Activated CD4-positive, alpha-beta memory T cell treated with anti-CD3 and anti-CD28 coated beads for 36 hours (primary cell): ENCODE measurements at regions not wholly inside any gene's neighbourhood (a gene's known extent, or its start where the extent isn't known, plus 50 kb on each side); places are given as distances from the start of the nearest gene placed in this dataset.
"Not testable (repeated sequence)": the region's sequence is repeated elsewhere in the genome, so short reads cannot be mapped to it uniquely, and the experiment has no call there.

Experiments
- CTCF ChIA-PET: fragments of 350-600 bp; sonication (Branson Sonifier 250); formaldehyde crosslinking; loops from one replicate; lab custom pipeline; 2021; ENCODE audit warnings: antibody characterized with exemption, inconsistent platforms; lab: Charles Lee
- POLR2A ChIA-PET: fragments of 350-600 bp; sonication (Branson Sonifier 250); formaldehyde crosslinking; loops from one replicate; lab custom pipeline; 2021; ENCODE audit warnings: antibody characterized with exemption; lab: Charles Lee
- DNase-seq: peaks from one replicate; pipeline ENCODE4 v3.0.0-alpha.2; 2020
- H3K27ac Mint-ChIP-seq: one replicate; pipeline ENCODE4 v1.8.0; 2021; ENCODE audit warnings: mixed read lengths
- H3K27me3 Mint-ChIP-seq: one replicate; pipeline ENCODE4 v1.8.0; 2021; ENCODE audit warnings: mixed read lengths
- H3K36me3 Mint-ChIP-seq: one replicate; pipeline ENCODE4 v1.8.0; 2021; ENCODE audit warnings: mixed read lengths
- H3K4me1 Mint-ChIP-seq: one replicate; pipeline ENCODE4 v1.8.0; 2021; ENCODE audit warnings: low read depth, mixed read lengths
- H3K4me3 Mint-ChIP-seq: one replicate; pipeline ENCODE4 v1.8.0; 2021; ENCODE audit warnings: mild to moderate bottlenecking, mixed read lengths
- H3K9me3 Mint-ChIP-seq: one replicate; pipeline ENCODE4 v1.8.0; 2021; ENCODE audit warnings: mixed read lengths
- intact Hi-C: fragments of 100-400 bp; cut with micrococcal nuclease; formaldehyde crosslinking; loops from one replicate; pipeline ENCODE4 v1.15.1; 2023

DNA sequence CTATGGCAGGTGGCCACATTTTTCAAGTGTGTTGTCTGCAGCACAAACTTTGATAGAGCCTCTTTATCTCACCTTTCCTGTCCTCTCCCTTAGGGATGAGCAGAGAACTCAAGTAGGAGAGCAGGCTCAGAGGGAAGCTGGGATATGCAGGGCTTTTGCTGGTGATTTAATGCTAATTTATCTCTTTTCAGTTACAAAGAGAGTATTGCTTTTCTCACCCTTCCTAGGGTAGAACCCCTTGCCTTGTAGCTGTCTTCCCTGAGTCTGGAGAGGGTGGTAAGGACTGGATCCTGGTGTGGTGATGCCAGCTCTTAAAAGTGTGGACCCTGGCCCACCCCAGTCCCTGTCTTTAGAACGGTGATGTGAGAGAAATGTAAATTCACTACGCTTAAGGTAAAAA lies 1061.4 kb downstream of the TYW1 start:
- no peak overlapping the region for H3K27ac Mint-ChIP-seq
- no peaks in the 10 kb centered on the region for H3K4me1 Mint-ChIP-seq
- no peak for DNase-seq
- intact Hi-C loops = no loop called here
- ChIA-PET CTCF (no interaction called here), POLR2A (no interaction called here)
- H3K36me3 Mint-ChIP-seq = no peaks in the 10 kb centered on the region
- no peaks in the 10 kb centered on the region for H3K27me3 Mint-ChIP-seq
- H3K4me3 Mint-ChIP-seq = no peak overlapping the region
- peaks cover 12% of the 10 kb centered on the region for H3K9me3 Mint-ChIP-seq

DNA sequence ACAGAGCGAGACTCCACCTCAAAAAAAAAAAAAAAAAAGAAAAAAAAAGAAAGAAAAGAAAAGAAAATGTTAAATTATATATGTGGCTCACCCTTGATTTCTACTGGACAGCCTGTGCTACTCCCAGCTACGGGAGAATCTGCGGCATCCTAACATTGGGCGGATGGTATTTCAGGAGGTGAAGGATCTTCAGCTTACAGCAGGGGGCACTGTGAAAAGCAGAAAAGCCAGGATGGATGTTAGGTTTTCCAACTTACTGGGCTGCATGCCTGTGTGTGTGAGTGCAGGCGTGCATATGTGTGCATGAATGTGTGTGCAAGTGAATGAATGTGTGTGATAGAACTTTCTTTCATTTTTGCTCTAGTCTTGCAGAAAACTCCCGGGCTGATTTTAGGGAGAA lies 1066.5 kb downstream of the TYW1 start:
- H3K9me3 Mint-ChIP-seq = peaks cover 12% of the 10 kb centered on the region

GRCh38 chr7:68065581-68065980 lies 1068.9 kb downstream of the TYW1 start:
- ChIA-PET CTCF (no interaction called here), POLR2A (no interaction called here)
- DNase-seq = no peak
- no peaks in the 10 kb centered on the region for H3K27me3 Mint-ChIP-seq
- H3K27ac Mint-ChIP-seq = no peak overlapping the region
- no peak overlapping the region for H3K4me3 Mint-ChIP-seq
- H3K4me1 Mint-ChIP-seq = no peaks in the 10 kb centered on the region
- H3K9me3 Mint-ChIP-seq = peaks cover 7% of the 10 kb centered on the region
- H3K36me3 Mint-ChIP-seq = no peaks in the 10 kb centered on the region
- intact Hi-C loops = no loop called here

More for the DNA sequence above, 1066.5 kb downstream of the TYW1 start:
- CTCF ChIA-PET = no interaction called here
- H3K4me1 Mint-ChIP-seq = no peaks in the 10 kb centered on the region
- no peaks in the 10 kb centered on the region for H3K36me3 Mint-ChIP-seq
- intact Hi-C loops = no loop called here
- no peak overlapping the region for H3K27ac Mint-ChIP-seq
- DNase-seq = no peak
- no peaks in the 10 kb centered on the region for H3K27me3 Mint-ChIP-seq
- no peak overlapping the region for H3K4me3 Mint-ChIP-seq
- POLR2A ChIA-PET = no interaction called here

DNA sequence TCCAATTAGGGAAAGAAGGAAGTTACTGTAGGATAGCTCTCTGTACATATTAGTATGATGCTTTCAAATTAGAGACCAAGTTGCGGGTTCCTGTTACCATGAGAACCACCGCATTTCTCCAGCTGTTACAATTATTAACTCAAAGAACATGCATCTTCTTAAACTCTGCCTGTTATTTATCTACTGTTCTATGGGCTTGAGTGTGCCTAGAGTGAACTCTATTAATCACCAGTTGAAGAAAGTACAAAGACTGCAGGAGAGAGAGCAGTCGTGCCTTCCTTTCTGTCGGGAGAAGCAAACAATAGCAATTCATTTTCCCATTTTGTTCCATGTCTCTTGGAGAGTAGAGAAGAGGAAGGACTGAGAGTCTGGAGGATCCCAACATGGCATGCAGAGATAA lies 1071.2 kb downstream of the TYW1 start:
- Mint-ChIP-seq H3K27me3 (no peaks in the 10 kb centered on the region), H3K36me3 (no peaks in the 10 kb centered on the region), H3K27ac (no peak overlapping the region), H3K4me3 (no peak overlapping the region), H3K9me3 (peaks cover 16% of the 10 kb centered on the region), H3K4me1 (no peaks in the 10 kb centered on the region)
- intact Hi-C loops = no loop called here
- POLR2A ChIA-PET = no interaction called here
- no peak for DNase-seq
- CTCF ChIA-PET = no interaction called here

DNA sequence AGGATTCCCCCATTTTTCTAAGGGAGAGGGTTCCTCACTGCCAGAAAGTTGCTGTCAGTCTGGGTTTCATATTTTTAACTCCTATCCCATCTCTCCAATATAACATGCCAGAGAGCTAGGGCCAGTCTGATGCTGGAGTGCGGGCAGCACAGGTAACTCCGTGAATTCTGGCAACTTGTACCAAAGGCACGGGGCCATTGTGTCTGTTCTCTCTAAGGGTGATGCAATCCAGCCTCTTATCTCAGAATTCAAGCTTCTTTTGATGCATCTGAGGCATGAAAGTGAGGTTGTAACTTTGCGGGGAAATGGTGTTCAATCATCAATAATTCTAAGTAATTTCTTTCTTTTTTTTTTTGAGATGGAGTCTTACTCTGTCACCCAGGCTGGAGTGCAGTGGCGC lies 1074.4 kb downstream of the TYW1 start:
- intact Hi-C loops = no loop called here
- no peaks in the 10 kb centered on the region for H3K4me1 Mint-ChIP-seq
- CTCF ChIA-PET = no interaction called here
- no peaks in the 10 kb centered on the region for H3K27me3 Mint-ChIP-seq
- H3K4me3 Mint-ChIP-seq = no peak overlapping the region
- peaks cover 22% of the 10 kb centered on the region for H3K9me3 Mint-ChIP-seq
- no peak for DNase-seq
- POLR2A ChIA-PET = no interaction called here
- H3K36me3 Mint-ChIP-seq = no peaks in the 10 kb centered on the region
- H3K27ac Mint-ChIP-seq = no peak overlapping the region

GRCh38 chr7:68073701-68074100 lies 1077.1 kb downstream of the TYW1 start:
- Mint-ChIP-seq H3K27me3 (no peaks in the 10 kb centered on the region), H3K27ac (no peak overlapping the region), H3K9me3 (peaks cover 19% of the 10 kb centered on the region), H3K4me1 (no peaks in the 10 kb centered on the region), H3K4me3 (no peak overlapping the region), H3K36me3 (no peaks in the 10 kb centered on the region)
- ChIA-PET CTCF (no interaction called here), POLR2A (no interaction called here)
- intact Hi-C loops = no loop called here
- no peak for DNase-seq

- POLR2A ChIA-PET = no interaction called here
- CTCF ChIA-PET = no interaction called here
- no peak for DNase-seq
- H3K27me3 Mint-ChIP-seq = no peaks in the 10 kb centered on the region
- no peak overlapping the region for H3K4me3 Mint-ChIP-seq
- intact Hi-C loops = no loop called here
- H3K9me3 Mint-ChIP-seq = peaks cover 22% of the 10 kb centered on the region
- H3K36me3 Mint-ChIP-seq = peaks cover under 1% of the 10 kb centered on the region
- no peak overlapping the region for H3K27ac Mint-ChIP-seq
- no peaks in the 10 kb centered on the region for H3K4me1 Mint-ChIP-seq
Observed at GRCh38 chr7:68074242-68074641, 1077.6 kb downstream of the TYW1 start.

- Mint-ChIP-seq H3K4me3 (no peak overlapping the region), H3K36me3 (peaks cover 2% of the 10 kb centered on the region), H3K27me3 (no peaks in the 10 kb centered on the region), H3K27ac (no peak overlapping the region), H3K4me1 (no peaks in the 10 kb centered on the region), H3K9me3 (peaks cover 31% of the 10 kb centered on the region)
- no peak for DNase-seq
- ChIA-PET POLR2A (no interaction called here), CTCF (no interaction called here)
- intact Hi-C loops = no loop called here
Observed at GRCh38 chr7:68078157-68078710, 1081.6 kb downstream of the TYW1 start.

- CTCF ChIA-PET, H3K27me3 Mint-ChIP-seq: not testable (repeated sequence)
- H3K9me3 Mint-ChIP-seq = peaks cover 38% of the 10 kb centered on the region
Observed at GRCh38 chr7:68082066-68082960, 1085.7 kb downstream of the TYW1 start.

GRCh38 chr7:68082961-68083657 lies 1086.5 kb downstream of the TYW1 start:
- CTCF ChIA-PET, intact Hi-C loops, H3K4me3 Mint-ChIP-seq, H3K27ac Mint-ChIP-seq, H3K36me3 Mint-ChIP-seq, H3K4me1 Mint-ChIP-seq, POLR2A ChIA-PET, DNase-seq, H3K27me3 Mint-ChIP-seq: not testable (repeated sequence)
- H3K9me3 Mint-ChIP-seq = peaks cover 38% of the 10 kb centered on the region

More at GRCh38 chr7:68082066-68082960, 1085.7 kb downstream of the TYW1 start:
- H3K27ac Mint-ChIP-seq, H3K4me3 Mint-ChIP-seq, H3K36me3 Mint-ChIP-seq, POLR2A ChIA-PET, H3K4me1 Mint-ChIP-seq, DNase-seq, intact Hi-C loops: not testable (repeated sequence)

DNA sequence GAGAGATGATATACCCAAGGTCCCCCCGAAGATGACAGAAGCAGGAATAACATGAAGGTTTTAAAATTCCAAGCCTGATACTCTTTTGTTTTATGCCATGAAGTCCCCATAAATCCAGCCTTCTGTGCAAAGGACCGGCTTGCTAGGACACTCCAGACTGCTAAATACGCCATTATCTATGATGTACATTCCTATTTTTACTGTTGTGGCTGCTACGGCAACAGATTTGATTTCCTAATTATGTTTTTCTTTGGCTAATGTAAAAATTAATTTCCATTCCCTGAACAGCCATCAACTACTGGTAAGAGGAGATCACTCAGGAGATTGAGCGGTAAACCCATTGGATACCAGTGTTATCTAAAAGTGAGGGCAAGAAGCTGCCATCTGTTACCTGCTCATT lies 1090.8 kb downstream of the TYW1 start:
- Mint-ChIP-seq H3K27me3 (no peaks in the 10 kb centered on the region), H3K36me3 (no peaks in the 10 kb centered on the region), H3K9me3 (peaks cover 21% of the 10 kb centered on the region), H3K4me3 (no peak overlapping the region), H3K4me1 (no peaks in the 10 kb centered on the region), H3K27ac (no peak overlapping the region)
- intact Hi-C loops = no loop called here
- POLR2A ChIA-PET = no interaction called here
- DNase-seq = no peak
- CTCF ChIA-PET = no interaction called here

DNA sequence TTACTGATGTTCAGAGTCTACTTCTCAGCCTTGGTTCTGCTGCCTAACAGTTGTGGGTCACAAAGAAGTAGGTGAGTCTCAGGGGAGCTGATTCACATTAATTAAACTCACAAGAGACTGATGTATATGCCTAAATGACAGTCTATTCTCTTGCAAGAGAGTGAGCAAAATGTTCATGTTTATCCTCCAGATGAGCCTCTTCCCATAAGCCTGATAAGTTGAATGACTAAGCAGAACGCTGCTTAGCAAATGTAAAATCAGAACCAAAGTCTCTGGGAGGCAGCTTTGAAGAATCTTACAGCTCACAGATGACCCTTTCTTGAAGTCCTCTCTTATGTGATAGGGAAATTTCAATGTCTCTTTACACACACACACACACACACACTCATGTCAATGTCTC lies 1092.2 kb downstream of the TYW1 start:
- H3K9me3 Mint-ChIP-seq = peaks cover 27% of the 10 kb centered on the region
- H3K4me3 Mint-ChIP-seq = no peak overlapping the region
- H3K36me3 Mint-ChIP-seq = no peaks in the 10 kb centered on the region
- no peak overlapping the region for H3K27ac Mint-ChIP-seq
- DNase-seq = no peak
- intact Hi-C loops = no loop called here
- H3K27me3 Mint-ChIP-seq = no peaks in the 10 kb centered on the region
- ChIA-PET CTCF (no interaction called here), POLR2A (no interaction called here)
- H3K4me1 Mint-ChIP-seq = no peaks in the 10 kb centered on the region
